Caco-2 (cell line): ENCODE measurements at regions not wholly inside any gene's neighbourhood (a gene's known extent, or its start where the extent isn't known, plus 50 kb on each side); places are given as distances from the start of the nearest gene placed in this dataset.

ENCODE experiments used
- BruUV-seq: library from RNA; stranded (reverse); fragments of 400-500 nt; replicated peaks from 2 replicates; lab custom pipeline; 2021; lab: Mats Ljungman, UMichigan
- CTCF ChIA-PET: fragments of 300-600 bp; sonication (Branson Sonifier 250); formaldehyde crosslinking; loops from one replicate; lab custom pipeline; 2022; ENCODE audit warnings: antibody characterized with exemption; lab: Charles Lee
- POLR2A ChIA-PET: fragments of 300-600 bp; sonication (Branson Sonifier 250); formaldehyde crosslinking; loops from one replicate; lab custom pipeline; 2022; ENCODE audit warnings: antibody characterized with exemption; lab: Charles Lee
- DNase-seq, 2 experiments: peaks; one replicate each; pipeline versions ENCODE4 v3.0.0 to v3.0.0-alpha.2; 2020 to 2022
- H3K27me3 ChIP-seq: replicated peaks from 2 replicates; pipeline ENCODE4 v1.6.0; 2011; ENCODE audit warnings: low read length; ENCODE audit not compliant: control insufficient read depth, insufficient read depth
- H3K36me3 ChIP-seq: 2 replicates; pipeline ENCODE4 v1.5.1; 2011; ENCODE audit warnings: low read length; ENCODE audit not compliant: control insufficient read depth, insufficient read depth
- H3K4me1 ChIP-seq: fragments of 250-450 bp; sonication (Bioruptor Pico); 2 replicates; pipeline ENCODE4 v1.5.1; 2020; ENCODE audit warnings: mild to moderate bottlenecking
- H3K4me3 ChIP-seq: 2 replicates; pipeline ENCODE4 v1.5.1; 2011; ENCODE audit warnings: low read depth, mild to moderate bottlenecking, control low read depth, low read length
- H3K9me3 ChIP-seq: fragments of 250-450 bp; sonication (Bioruptor Pico); 2 replicates; pipeline ENCODE4 v1.5.1; 2020; ENCODE audit warnings: mild to moderate bottlenecking, moderate library complexity
- H3K27ac Mint-ChIP-seq: one replicate; pipeline ENCODE4 v1.8.0; 2022; ENCODE audit warnings: mixed read lengths; ENCODE audit not compliant: unreplicated experiment
- H3K27me3 Mint-ChIP-seq: one replicate; pipeline ENCODE4 v1.8.0; 2022; ENCODE audit warnings: mixed read lengths; ENCODE audit not compliant: insufficient read depth, unreplicated experiment
- H3K36me3 Mint-ChIP-seq: one replicate; pipeline ENCODE4 v1.8.0; 2022; ENCODE audit warnings: mild to moderate bottlenecking, mixed read lengths; ENCODE audit not compliant: insufficient read depth, unreplicated experiment
- H3K4me1 Mint-ChIP-seq: one replicate; pipeline ENCODE4 v1.8.0; 2022; ENCODE audit warnings: low read depth, mixed read lengths; ENCODE audit not compliant: unreplicated experiment
- H3K4me3 Mint-ChIP-seq: one replicate; pipeline ENCODE4 v1.8.0; 2022; ENCODE audit warnings: mild to moderate bottlenecking, moderate library complexity, mixed read lengths; ENCODE audit not compliant: unreplicated experiment
- H3K9me3 Mint-ChIP-seq: one replicate; pipeline ENCODE4 v1.8.0; 2022; ENCODE audit warnings: mixed read lengths; ENCODE audit not compliant: unreplicated experiment
- intact Hi-C: fragments of 100-400 bp; cut with micrococcal nuclease; formaldehyde crosslinking; loops from one replicate; pipeline ENCODE4 v1.10.0; 2022; ENCODE audit not compliant: unreplicated experiment
- TF ChIP-seq, protein P1 (sequence below), 2 experiments: fragments of 200-600 bp in 1 of 2; IDR thresholded peaks; 1 replicate in 1 of 2; 2 replicates in 1 of 2; pipeline versions ENCODE4 v1.5.1 to v1.8.0; 2011 to 2022; ENCODE audit warnings: antibody characterized with exemption in 1 of 2, control low read depth in 1 of 2, inconsistent platforms in 1 of 2, low read depth in 1 of 2, low read length in 1 of 2, mild to moderate bottlenecking in 1 of 2, moderate library complexity in 1 of 2; ENCODE audit not compliant: insufficient read depth in 1 of 2, severe bottlenecking in 1 of 2, unreplicated experiment in 1 of 2

DNA sequence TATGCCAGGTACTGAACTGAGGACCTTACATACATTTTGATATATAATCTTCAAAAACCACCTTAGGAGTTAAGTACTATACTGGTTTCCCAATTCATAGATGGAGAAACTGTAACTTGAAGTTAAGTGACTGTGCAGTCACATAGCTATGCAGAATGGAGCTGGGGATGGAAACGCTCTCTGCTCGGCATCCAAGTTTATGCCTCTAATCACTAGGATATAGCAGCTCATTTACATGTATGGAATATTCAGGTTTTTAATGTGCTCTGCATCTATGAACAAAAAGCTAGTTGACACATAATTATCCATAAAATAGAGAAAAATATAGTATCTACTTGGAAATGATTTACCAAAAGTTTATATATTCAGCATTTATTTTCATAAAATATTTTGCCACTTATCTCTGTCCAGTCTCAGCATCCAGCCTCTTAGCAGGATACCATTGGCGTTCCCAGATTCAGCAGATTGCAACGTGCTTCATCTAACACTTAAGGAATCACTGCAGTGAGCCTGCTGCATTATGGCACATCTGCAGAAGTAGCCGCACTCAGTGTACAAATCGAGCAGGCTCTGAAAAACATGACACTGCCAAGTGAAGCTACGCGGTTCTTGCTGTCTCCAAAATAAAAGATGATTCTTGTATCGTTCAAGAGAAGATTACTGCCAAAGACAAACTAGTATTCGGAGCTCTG, 70.4 kb downstream of the MRPL57 start:
- intact Hi-C loops = no loop called here
- Mint-ChIP-seq H3K36me3 (no peaks in the 10 kb centered on the region), H3K27me3 (no peaks in the 10 kb centered on the region), H3K4me1 (no peaks in the 10 kb centered on the region), H3K4me3 (no peak overlapping the region), H3K9me3 (no peaks in the 10 kb centered on the region), H3K27ac (no peak overlapping the region)
- ChIA-PET CTCF (no interaction called here), POLR2A (no interaction called here)
- no peaks in the 10 kb centered on the region for H3K36me3 ChIP-seq
- no peaks in the 10 kb centered on the region for H3K9me3 ChIP-seq
- DNase-seq = no peak
- no TSS peak for BruUV-seq
- no peak overlapping the region for H3K4me3 ChIP-seq
- H3K27me3 ChIP-seq = no peaks in the 10 kb centered on the region
- H3K4me1 ChIP-seq = no peaks in the 10 kb centered on the region
- TF ChIP-seq, protein P1, sequence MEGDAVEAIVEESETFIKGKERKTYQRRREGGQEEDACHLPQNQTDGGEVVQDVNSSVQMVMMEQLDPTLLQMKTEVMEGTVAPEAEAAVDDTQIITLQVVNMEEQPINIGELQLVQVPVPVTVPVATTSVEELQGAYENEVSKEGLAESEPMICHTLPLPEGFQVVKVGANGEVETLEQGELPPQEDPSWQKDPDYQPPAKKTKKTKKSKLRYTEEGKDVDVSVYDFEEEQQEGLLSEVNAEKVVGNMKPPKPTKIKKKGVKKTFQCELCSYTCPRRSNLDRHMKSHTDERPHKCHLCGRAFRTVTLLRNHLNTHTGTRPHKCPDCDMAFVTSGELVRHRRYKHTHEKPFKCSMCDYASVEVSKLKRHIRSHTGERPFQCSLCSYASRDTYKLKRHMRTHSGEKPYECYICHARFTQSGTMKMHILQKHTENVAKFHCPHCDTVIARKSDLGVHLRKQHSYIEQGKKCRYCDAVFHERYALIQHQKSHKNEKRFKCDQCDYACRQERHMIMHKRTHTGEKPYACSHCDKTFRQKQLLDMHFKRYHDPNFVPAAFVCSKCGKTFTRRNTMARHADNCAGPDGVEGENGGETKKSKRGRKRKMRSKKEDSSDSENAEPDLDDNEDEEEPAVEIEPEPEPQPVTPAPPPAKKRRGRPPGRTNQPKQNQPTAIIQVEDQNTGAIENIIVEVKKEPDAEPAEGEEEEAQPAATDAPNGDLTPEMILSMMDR (IDR thresholded peaks at IDR 0.05; ENCODE audit: insufficient read depth in 1 of 2, low read depth in 1 of 2, low read length in 1 of 2, severe bottlenecking in 1 of 2, unreplicated experiment in 1 of 2) = no peak

DNA sequence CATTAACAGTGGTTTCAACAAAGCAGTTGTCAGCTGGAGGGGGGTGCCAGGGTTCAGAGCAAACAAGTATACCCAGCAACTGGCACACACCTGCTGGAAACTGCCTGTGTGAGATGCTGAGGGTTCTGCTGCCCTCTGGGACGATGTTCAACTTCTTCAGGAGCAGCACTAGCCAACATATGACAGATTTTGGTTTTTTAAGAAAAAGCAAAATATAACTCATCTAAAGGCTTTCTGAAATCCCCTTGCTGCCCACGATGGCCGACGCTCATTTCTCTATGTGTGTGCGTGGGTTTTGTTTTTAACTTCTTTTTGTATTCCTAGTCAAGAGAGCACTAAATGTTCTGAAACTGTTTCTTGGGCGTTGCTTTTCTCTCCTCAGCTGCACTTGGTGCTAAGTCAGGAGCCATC, 79.9 kb downstream of the MRPL57 start:
- no peak overlapping the region for H3K27ac Mint-ChIP-seq
- no peak for DNase-seq
- CTCF ChIA-PET = no interaction called here
- H3K36me3 Mint-ChIP-seq = no peaks in the 10 kb centered on the region
- H3K4me1 ChIP-seq = no peaks in the 10 kb centered on the region
- TF ChIP-seq, protein P1 (IDR thresholded peaks at IDR 0.05; ENCODE audit: insufficient read depth in 1 of 2, low read depth in 1 of 2, low read length in 1 of 2, severe bottlenecking in 1 of 2, unreplicated experiment in 1 of 2) = no peak
- H3K9me3 Mint-ChIP-seq = no peaks in the 10 kb centered on the region
- H3K4me3 Mint-ChIP-seq = no peak overlapping the region
- no peaks in the 10 kb centered on the region for H3K4me1 Mint-ChIP-seq
- intact Hi-C loops = no loop called here
- no peaks in the 10 kb centered on the region for H3K9me3 ChIP-seq
- POLR2A ChIA-PET = no interaction called here
- H3K4me3 ChIP-seq = no peak overlapping the region
- no peaks in the 10 kb centered on the region for H3K27me3 ChIP-seq
- no peaks in the 10 kb centered on the region for H3K36me3 ChIP-seq
- H3K27me3 Mint-ChIP-seq = peaks cover 4% of the 10 kb centered on the region
- no TSS peak for BruUV-seq

DNA sequence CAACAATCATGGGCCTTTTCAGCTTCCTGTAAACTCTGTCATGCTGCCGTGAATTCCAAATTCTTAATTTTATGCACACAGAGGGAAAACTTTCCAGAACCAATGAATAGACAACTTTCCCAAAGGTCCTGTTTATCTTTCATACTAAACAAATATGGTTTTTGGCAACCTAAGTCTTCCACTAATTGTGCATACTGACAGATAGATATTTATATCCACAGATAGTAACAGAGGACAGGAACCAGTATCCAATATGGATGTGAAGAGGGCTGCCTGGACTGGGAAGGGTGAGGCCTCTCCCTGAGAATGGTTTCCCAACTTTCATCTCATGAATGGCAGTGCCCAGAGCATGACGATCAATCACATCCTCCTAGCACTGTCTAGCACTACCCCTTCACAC, 80.4 kb downstream of the MRPL57 start:
- no peak overlapping the region for H3K4me3 ChIP-seq
- CTCF ChIA-PET = no interaction called here
- H3K27ac Mint-ChIP-seq = no peak overlapping the region
- no peaks in the 10 kb centered on the region for H3K4me1 Mint-ChIP-seq
- TF ChIP-seq, protein P1 (IDR thresholded peaks at IDR 0.05; ENCODE audit: insufficient read depth in 1 of 2, low read depth in 1 of 2, low read length in 1 of 2, severe bottlenecking in 1 of 2, unreplicated experiment in 1 of 2) = no peak
- intact Hi-C loops = no loop called here
- H3K9me3 ChIP-seq = no peaks in the 10 kb centered on the region
- H3K36me3 ChIP-seq = no peaks in the 10 kb centered on the region
- H3K27me3 Mint-ChIP-seq = peaks cover 4% of the 10 kb centered on the region
- H3K27me3 ChIP-seq = no peaks in the 10 kb centered on the region
- DNase-seq = no peak
- no peaks in the 10 kb centered on the region for H3K4me1 ChIP-seq
- POLR2A ChIA-PET = no interaction called here
- BruUV-seq = no TSS peak
- H3K4me3 Mint-ChIP-seq = no peak overlapping the region
- no peaks in the 10 kb centered on the region for H3K36me3 Mint-ChIP-seq
- no peaks in the 10 kb centered on the region for H3K9me3 Mint-ChIP-seq
